ENCODE measurements at regions not wholly inside any gene's neighbourhood (a gene's known extent, or its start where the extent isn't known, plus 50 kb on each side); places are given as distances from the start of the nearest gene placed in this dataset.
A peak's percentile ranks its signal among the peaks of the same experiment; 100 is the strongest.

- Histone ChIP-seq H3K4me3 (no peak overlapping the region), H3K27me3 (no peaks in the 10 kb centered on the region), H3K27ac (no peak overlapping the region), H3K4me1 (no peaks in the 10 kb centered on the region), H3K9me3 (no peaks in the 10 kb centered on the region), H3K9ac (ENCODE audit: low read depth in 2 of 2, low read length in 2 of 2) (no peak overlapping the region), H3K36me3 (no peaks in the 10 kb centered on the region)
- DNase-seq = no peak
- intact Hi-C loops (cut with DNase I) = no loop called here
- no peak for TF ChIP-seq CTCF (IDR thresholded peaks at IDR 0.05)
These were observed 66.6 kb upstream of the GPC1 start for GRCh38 chr2:240368781-240369331.

DNA sequence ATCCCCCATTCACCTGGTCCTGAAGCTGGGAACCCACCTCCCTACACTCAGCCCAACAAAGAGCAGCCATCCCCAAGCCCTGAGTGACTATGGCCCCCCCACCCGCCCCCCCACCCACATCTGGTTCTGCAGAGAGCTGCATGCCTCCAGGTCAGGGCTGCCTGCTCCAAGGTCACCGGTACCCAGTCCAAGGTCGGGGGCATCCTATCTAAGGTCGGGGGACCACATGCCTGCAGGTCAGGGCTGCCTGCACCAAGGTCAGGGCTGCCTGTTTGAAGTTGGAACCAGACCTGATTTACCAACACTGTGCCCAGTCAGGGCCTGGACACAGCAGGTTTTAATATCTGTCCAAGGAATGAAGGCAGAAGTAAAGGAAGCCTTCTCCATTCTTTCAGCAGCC is 66.1 kb upstream of the GPC1 start:
- H3K4me3 ChIP-seq = no peak overlapping the region
- no peaks in the 10 kb centered on the region for H3K4me1 ChIP-seq
- DNase-seq = no peak
- intact Hi-C loops (cut with DNase I) = no loop called here
- TF ChIP-seq CTCF (IDR thresholded peaks at IDR 0.05) = no peak
- no peaks in the 10 kb centered on the region for H3K27me3 ChIP-seq
- H3K9me3 ChIP-seq = no peaks in the 10 kb centered on the region
- H3K36me3 ChIP-seq = no peaks in the 10 kb centered on the region
- no peak overlapping the region for H3K27ac ChIP-seq
- no peak overlapping the region for H3K9ac ChIP-seq (ENCODE audit: low read depth in 2 of 2, low read length in 2 of 2)

DNA sequence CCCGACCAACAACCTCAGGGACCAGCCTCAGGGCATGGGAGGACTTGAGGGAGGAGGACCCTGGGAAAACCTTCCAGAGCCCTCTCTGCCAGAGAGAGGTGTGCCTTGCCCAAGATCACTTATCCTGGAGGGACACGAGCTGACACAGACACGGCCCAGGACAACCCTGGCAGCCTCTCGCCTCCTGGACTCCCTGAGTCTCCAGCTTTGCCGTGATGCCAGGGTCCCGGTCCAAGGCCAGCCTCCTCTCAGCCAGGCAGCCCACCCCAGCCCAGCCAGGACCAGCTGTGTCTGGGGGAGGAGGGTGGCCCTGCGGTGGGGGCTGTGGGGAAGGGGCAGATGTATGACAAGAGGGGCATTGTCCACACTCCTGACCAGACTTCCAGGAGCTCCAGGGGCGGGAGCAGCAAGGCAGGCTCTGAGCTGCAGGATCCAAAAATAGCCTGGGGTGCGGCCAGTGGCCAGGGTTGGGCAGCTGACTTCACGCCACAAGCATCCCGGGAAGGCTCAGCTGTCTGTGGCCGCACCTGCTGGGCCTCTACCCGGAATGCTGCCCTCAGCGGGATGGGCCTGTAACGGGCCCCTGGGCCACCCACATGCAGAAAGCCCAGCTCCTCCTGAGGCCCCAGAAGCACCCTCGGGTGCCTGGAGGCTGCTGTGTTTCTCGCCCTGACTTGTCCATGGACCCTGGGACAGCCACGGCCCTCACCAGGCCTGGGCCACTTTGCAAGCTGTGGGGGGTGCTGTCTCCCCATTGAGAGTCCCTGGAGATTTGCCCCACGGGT is 65.5 kb upstream of the GPC1 start:
- Histone ChIP-seq H3K27me3 (no peaks in the 10 kb centered on the region), H3K27ac (no peak overlapping the region), H3K4me1 (no peaks in the 10 kb centered on the region), H3K4me3 (no peak overlapping the region), H3K36me3 (no peaks in the 10 kb centered on the region), H3K9ac (ENCODE audit: low read depth in 2 of 2, low read length in 2 of 2) (no peak overlapping the region), H3K9me3 (no peaks in the 10 kb centered on the region)
- TF ChIP-seq CTCF (IDR thresholded peaks at IDR 0.05) = no peak
- intact Hi-C loops (cut with DNase I) = no loop called here
- DNase-seq = peak; percentile 25

DNA sequence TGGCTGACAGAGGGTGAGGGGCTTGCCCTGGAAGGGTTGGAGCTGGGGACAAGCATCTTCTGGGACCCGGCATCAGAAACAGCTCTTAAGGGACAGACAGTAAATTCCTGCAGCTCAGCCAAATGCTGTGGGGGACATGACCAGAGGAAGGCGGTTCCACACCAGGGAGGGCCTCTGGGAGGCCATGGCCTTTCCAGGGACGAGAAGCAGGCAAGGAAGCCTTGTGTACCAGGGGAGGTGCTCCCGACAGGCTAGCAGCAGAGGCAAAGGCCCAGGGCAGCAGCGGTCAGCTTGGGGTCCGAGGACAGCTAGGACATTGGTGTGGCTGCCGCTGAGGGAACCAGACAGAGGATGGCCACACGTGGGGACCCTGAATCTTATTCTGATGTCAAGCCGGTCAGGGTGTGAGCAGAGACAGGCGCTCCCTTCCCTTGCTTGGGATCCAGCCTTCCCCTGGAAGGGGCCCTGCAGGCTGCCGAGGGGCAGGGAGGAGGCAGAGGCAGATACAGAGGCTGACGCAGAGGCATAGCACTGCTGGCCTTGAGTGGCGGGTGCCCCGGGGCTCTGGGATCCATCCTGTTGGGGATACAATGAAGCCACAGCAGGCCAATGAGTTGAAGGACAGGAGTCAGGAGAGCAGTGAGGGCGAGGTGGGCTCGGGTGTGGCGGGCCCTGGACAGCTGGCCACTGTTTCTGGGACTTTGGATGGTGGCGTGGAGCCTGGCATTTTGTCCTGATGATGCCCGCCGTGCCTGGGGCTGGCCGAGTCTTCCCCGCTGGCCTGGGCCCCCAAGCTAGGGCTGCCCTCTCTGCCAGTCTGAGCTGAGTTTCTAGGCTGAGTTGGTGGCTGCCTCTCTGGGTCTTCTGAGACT is 64.1 kb upstream of the GPC1 start:
- intact Hi-C loops (cut with DNase I) = no loop called here
- Histone ChIP-seq H3K4me3 (no peak overlapping the region), H3K4me1 (no peaks in the 10 kb centered on the region), H3K9ac (ENCODE audit: low read depth in 2 of 2, low read length in 2 of 2) (no peak overlapping the region), H3K9me3 (no peaks in the 10 kb centered on the region), H3K36me3 (no peaks in the 10 kb centered on the region), H3K27me3 (no peaks in the 10 kb centered on the region), H3K27ac (no peak overlapping the region)
- TF ChIP-seq CTCF (IDR thresholded peaks at IDR 0.05) = no peak
- DNase-seq = no peak

DNA sequence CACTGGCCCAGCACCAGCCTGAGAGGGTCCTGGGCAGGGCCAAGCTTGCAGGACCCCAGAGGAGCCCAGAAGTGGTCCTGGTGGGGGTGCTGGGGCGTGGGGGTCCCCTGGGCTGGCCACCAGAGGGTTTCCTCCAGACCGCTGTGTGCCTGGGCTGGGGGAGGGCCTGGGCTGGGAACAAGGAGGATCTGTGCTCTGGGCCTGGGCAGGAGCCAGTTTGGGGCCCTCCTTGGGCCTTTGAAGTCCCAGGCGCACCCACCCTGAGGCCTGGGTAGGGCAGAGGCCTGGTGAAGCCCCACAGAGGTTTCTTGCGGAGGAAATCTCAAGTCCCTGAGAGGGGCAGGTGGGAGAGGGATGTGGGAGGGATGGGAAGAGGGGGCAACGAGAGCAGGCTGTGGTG is 63.4 kb upstream of the GPC1 start:
- Histone ChIP-seq H3K4me1 (no peaks in the 10 kb centered on the region), H3K9ac (ENCODE audit: low read depth in 2 of 2, low read length in 2 of 2) (no peak overlapping the region), H3K27me3 (no peaks in the 10 kb centered on the region), H3K27ac (no peak overlapping the region), H3K9me3 (no peaks in the 10 kb centered on the region), H3K4me3 (no peak overlapping the region), H3K36me3 (no peaks in the 10 kb centered on the region)
- intact Hi-C loops (cut with DNase I) = no loop called here
- TF ChIP-seq CTCF (IDR thresholded peaks at IDR 0.05) = no peak
- DNase-seq = no peak

Data from colonic mucosa (tissue), 4 donors.